Testis (tissue), 2 donors: ENCODE measurements at regions not wholly inside any gene's neighbourhood (a gene's known extent, or its start where the extent isn't known, plus 50 kb on each side); places are given as distances from the start of the nearest gene placed in this dataset.

Source experiments
- CTCF ChIP-seq, 3 experiments: fragments of 450-650 bp in 2 of 3; fragments of 200-600 bp in 1 of 3; sonication (generic) in 1 of 3; IDR thresholded peaks; one replicate each; pipeline ENCODE4 v1.5.1; 2016 to 2019; ENCODE audit warnings: antibody characterized with exemption in 3 of 3, mild to moderate bottlenecking in 2 of 3, moderate library complexity in 1 of 3
- POLR2A ChIP-seq: fragments of 450-650 bp; IDR thresholded peaks from one replicate; pipeline ENCODE4 v1.6.1; 2017; ENCODE audit warnings: antibody characterized with exemption, mild to moderate bottlenecking, moderate library complexity

GRCh38 chr10:130254243-130254642, 118.1 kb downstream of the GLRX3 start:
- TF ChIP-seq CTCF (IDR thresholded peaks at IDR 0.05) (no peak), POLR2A (no peak)
